ENCODE measurements at regions not wholly inside any gene's neighbourhood (a gene's known extent, or its start where the extent isn't known, plus 50 kb on each side); places are given as distances from the start of the nearest gene placed in this dataset.

DNA sequence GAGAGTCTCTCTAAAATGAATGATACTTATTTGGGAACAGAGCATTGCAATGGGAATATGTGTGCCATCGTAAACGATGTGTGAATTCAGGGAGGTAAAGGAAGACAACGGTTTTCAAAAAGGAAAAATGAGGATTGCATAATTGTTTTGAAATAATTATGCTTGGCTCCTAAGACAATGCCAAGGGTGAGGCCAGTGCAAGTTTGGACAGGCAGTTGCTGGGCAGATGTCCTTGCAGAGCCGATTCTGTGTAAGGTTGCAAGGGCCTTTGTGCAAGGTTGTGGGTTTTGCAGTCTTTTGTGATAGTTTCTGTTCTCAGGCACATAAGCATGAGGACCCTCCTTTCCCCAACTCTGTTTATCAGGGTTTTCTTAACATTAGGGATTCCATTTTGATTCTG, 70.0 kb upstream of the ZNF236 start:
- no peak overlapping the region for H3K27ac ChIP-seq (ENCODE audit: insufficient read length, low read depth, low read length)
- no peak overlapping the region for H4K5ac ChIP-seq (ENCODE audit: insufficient read length, low read depth, low read length)
- no peak overlapping the region for H2BK20ac ChIP-seq (ENCODE audit: low read depth, low read length, poor library complexity, severe bottlenecking)
- H2AK5ac ChIP-seq (ENCODE audit: insufficient read length, low read length), result no peak overlapping the region
- no peaks in the 10 kb centered on the region for H3K23me2 ChIP-seq (ENCODE audit: insufficient read length, low read depth, low read length, poor library complexity, severe bottlenecking)
- no peaks in the 10 kb centered on the region for H3K4me1 Mint-ChIP-seq
- H3K56ac ChIP-seq (ENCODE audit: insufficient read length, low read depth, low read length), result no peak overlapping the region
- no peak overlapping the region for H3K14ac ChIP-seq (ENCODE audit: insufficient read depth, low read length)
- no peak for DNase-seq
- no peak overlapping the region for H4K91ac ChIP-seq (ENCODE audit: insufficient read length, low read depth, low read length)
- TF ChIP-seq, protein P1, sequence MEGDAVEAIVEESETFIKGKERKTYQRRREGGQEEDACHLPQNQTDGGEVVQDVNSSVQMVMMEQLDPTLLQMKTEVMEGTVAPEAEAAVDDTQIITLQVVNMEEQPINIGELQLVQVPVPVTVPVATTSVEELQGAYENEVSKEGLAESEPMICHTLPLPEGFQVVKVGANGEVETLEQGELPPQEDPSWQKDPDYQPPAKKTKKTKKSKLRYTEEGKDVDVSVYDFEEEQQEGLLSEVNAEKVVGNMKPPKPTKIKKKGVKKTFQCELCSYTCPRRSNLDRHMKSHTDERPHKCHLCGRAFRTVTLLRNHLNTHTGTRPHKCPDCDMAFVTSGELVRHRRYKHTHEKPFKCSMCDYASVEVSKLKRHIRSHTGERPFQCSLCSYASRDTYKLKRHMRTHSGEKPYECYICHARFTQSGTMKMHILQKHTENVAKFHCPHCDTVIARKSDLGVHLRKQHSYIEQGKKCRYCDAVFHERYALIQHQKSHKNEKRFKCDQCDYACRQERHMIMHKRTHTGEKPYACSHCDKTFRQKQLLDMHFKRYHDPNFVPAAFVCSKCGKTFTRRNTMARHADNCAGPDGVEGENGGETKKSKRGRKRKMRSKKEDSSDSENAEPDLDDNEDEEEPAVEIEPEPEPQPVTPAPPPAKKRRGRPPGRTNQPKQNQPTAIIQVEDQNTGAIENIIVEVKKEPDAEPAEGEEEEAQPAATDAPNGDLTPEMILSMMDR (conservative IDR thresholded peaks at IDR 0.05), result no peak
- no peak overlapping the region for H3T11ph ChIP-seq (ENCODE audit: low read length)
- H3K4me3 Mint-ChIP-seq, result no peak overlapping the region
- H2BK12ac ChIP-seq (ENCODE audit: insufficient read length, low read depth, low read length), result no peak overlapping the region
- peaks cover 13 to 21% (median 18%) of the 10 kb centered on the region in 3 experiments for H3K36me3 Mint-ChIP-seq (ENCODE audit: insufficient read depth in 1 of 3, low read depth in 3 of 3)
- no peaks in the 10 kb centered on the region for H3K27me3 ChIP-seq (ENCODE audit: insufficient read depth, low read length)
- no peak overlapping the region for H2BK15ac ChIP-seq (ENCODE audit: low read depth, low read length)
- no peak overlapping the region for H2AFZ ChIP-seq (ENCODE audit: low read length)
- peaks cover 5% of the 10 kb centered on the region for H3K9me3 ChIP-seq (ENCODE audit: control insufficient read depth, low read depth, low read length)
- H3K27ac Mint-ChIP-seq, result no peak overlapping the region
- H3K18ac ChIP-seq (ENCODE audit: insufficient read length, low read depth, low read length), result no peak overlapping the region
- no peak overlapping the region for H3K4me2 ChIP-seq (ENCODE audit: insufficient read depth, insufficient read length, low read length)
- H3K79me1 ChIP-seq (ENCODE audit: insufficient read depth, low read depth, low read length, poor library complexity, severe bottlenecking), result no peaks in the 10 kb centered on the region
- H3K4ac ChIP-seq (ENCODE audit: low read depth, low read length), result no peak overlapping the region
- H2BK120ac ChIP-seq (ENCODE audit: low read depth, low read length, poor library complexity, severe bottlenecking), result no peak overlapping the region
- no peak overlapping the region for H3K23ac ChIP-seq (ENCODE audit: insufficient read length, low read depth, low read length)
- H3K4me1 ChIP-seq (ENCODE audit: insufficient read depth, low read length), result no peaks in the 10 kb centered on the region
- no CpG with 5 or more reads among the region's 4 CpGs for WGBS (ENCODE audit: extremely low coverage, insufficient read length, low lambda C conversion rate)
- no peaks in the 10 kb centered on the region for H4K20me1 ChIP-seq (ENCODE audit: control insufficient read depth, insufficient read depth, insufficient read length)
- H2BK5ac ChIP-seq (ENCODE audit: insufficient read length, low read length), result no peak overlapping the region
- no peaks in the 10 kb centered on the region for H3K27me3 Mint-ChIP-seq (ENCODE audit: low read depth)
- H3K9me3 Mint-ChIP-seq, result peaks cover 28 to 36% of the 10 kb centered on the region in 2 experiments
- H3K79me2 ChIP-seq (ENCODE audit: insufficient read depth, low read length), result no peaks in the 10 kb centered on the region
- no peak overlapping the region for H4K8ac ChIP-seq (replicated peaks; ENCODE audit: insufficient read length, low read depth, low read length)
- H3K9ac ChIP-seq (ENCODE audit: extremely low read depth, insufficient read length, low read length), result no peak overlapping the region
